Activated B cell treated with CpG ODN at 0.5 μM for 24 hours (primary cell): ENCODE measurements at regions not wholly inside any gene's neighbourhood (a gene's known extent, or its start where the extent isn't known, plus 50 kb on each side); places are given as distances from the start of the nearest gene placed in this dataset.

Experiments
- ATAC-seq: fragments of 200-7000 bp; cut with Tn5 transposase; one replicate; pipeline ENCODE4 v1.10.0; 2021; ENCODE audit warnings: low read depth, mild to moderate bottlenecking, moderate library complexity
- CTCF ChIA-PET: fragments of 350-600 bp; sonication (Branson Sonifier 250); formaldehyde crosslinking; loops from one replicate; lab custom pipeline; 2021; ENCODE audit warnings: antibody characterized with exemption; lab: Charles Lee
- POLR2A ChIA-PET: fragments of 350-600 bp; sonication (Branson Sonifier 250); formaldehyde crosslinking; loops from one replicate; lab custom pipeline; 2021; ENCODE audit warnings: antibody characterized with exemption; lab: Charles Lee
- DNase-seq: peaks from one replicate; pipeline ENCODE4 v3.0.0; 2022
- H3K27ac Mint-ChIP-seq: one replicate; pipeline ENCODE4 v1.8.0; 2020; ENCODE audit warnings: mixed read lengths
- H3K27me3 Mint-ChIP-seq: one replicate; pipeline ENCODE4 v1.8.0; 2021; ENCODE audit warnings: mixed read lengths
- H3K36me3 Mint-ChIP-seq: one replicate; pipeline ENCODE4 v1.8.0; 2021; ENCODE audit warnings: low read depth, mixed read lengths
- H3K4me1 Mint-ChIP-seq: one replicate; pipeline ENCODE4 v1.8.0; 2021; ENCODE audit warnings: mixed read lengths
- H3K4me3 Mint-ChIP-seq: one replicate; pipeline ENCODE4 v1.8.0; 2020; ENCODE audit warnings: mild to moderate bottlenecking, mixed read lengths
- H3K9me3 Mint-ChIP-seq: one replicate; pipeline ENCODE4 v1.8.0; 2020; ENCODE audit warnings: mixed read lengths
- intact Hi-C: fragments of 100-400 bp; cut with micrococcal nuclease; formaldehyde crosslinking; loops from one replicate; pipeline ENCODE4 v1.15.1; 2024
- TF ChIP-seq, protein P1 (sequence below): fragments of 200-600 bp; IDR thresholded peaks from one replicate; pipeline ENCODE4 v1.8.0; 2022; ENCODE audit warnings: antibody characterized with exemption, mild to moderate bottlenecking

DNA sequence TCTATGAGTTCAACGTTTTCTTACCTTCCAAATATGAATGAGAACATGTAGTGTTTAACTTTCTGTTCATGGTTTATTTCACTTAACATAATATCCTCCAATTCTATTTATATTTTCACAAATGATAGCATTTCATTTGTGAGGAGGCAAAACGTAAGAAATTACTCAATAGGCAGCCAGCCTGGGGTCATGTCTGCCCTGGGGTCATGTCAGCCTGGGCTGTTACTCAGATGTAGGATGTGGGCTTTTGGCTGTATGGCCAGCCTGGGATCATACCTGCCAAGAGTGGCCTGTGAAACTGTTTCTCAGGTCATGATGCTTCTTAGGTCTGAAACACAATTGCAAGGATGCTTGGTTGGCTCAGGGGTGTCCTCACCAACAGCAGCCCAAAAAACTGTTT lies 187.0 kb downstream of the FBXO8 start:
- H3K36me3 Mint-ChIP-seq = no peaks in the 10 kb centered on the region
- H3K4me3 Mint-ChIP-seq = no peak overlapping the region
- H3K27ac Mint-ChIP-seq = no peak overlapping the region
- intact Hi-C loops = no loop called here
- CTCF ChIA-PET = no interaction called here
- TF ChIP-seq, protein P1, sequence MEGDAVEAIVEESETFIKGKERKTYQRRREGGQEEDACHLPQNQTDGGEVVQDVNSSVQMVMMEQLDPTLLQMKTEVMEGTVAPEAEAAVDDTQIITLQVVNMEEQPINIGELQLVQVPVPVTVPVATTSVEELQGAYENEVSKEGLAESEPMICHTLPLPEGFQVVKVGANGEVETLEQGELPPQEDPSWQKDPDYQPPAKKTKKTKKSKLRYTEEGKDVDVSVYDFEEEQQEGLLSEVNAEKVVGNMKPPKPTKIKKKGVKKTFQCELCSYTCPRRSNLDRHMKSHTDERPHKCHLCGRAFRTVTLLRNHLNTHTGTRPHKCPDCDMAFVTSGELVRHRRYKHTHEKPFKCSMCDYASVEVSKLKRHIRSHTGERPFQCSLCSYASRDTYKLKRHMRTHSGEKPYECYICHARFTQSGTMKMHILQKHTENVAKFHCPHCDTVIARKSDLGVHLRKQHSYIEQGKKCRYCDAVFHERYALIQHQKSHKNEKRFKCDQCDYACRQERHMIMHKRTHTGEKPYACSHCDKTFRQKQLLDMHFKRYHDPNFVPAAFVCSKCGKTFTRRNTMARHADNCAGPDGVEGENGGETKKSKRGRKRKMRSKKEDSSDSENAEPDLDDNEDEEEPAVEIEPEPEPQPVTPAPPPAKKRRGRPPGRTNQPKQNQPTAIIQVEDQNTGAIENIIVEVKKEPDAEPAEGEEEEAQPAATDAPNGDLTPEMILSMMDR = no peak
- no peaks in the 10 kb centered on the region for H3K27me3 Mint-ChIP-seq
- no peaks in the 10 kb centered on the region for H3K4me1 Mint-ChIP-seq
- POLR2A ChIA-PET = no interaction called here
- H3K9me3 Mint-ChIP-seq = no peaks in the 10 kb centered on the region
- DNase-seq (no peak), ATAC-seq (no peak)

DNA sequence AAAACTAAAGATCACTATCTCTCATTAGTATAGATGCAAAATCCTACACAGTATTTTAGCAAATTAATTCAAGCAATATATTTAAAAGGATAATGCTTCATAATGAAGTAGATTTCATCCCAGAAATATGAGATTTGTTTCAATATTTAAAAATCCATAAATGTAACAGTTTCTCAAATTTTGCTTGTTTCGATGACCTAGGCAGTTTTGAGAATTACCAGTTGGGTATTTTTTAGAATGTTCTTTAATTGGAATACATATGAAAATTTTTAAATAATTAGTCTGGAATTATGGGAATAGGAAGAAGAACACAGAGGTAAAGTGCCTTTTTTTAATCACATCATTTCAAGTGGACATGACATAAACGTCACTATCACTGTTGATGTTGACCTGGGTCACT lies 192.3 kb downstream of the FBXO8 start:
- no peak for DNase-seq
- intact Hi-C loops = no loop called here
- Mint-ChIP-seq H3K27ac (no peak overlapping the region), H3K4me1 (no peaks in the 10 kb centered on the region), H3K4me3 (no peak overlapping the region), H3K36me3 (no peaks in the 10 kb centered on the region), H3K9me3 (no peaks in the 10 kb centered on the region), H3K27me3 (no peaks in the 10 kb centered on the region)
- TF ChIP-seq, protein P1 = no peak
- ChIA-PET POLR2A (no interaction called here), CTCF (no interaction called here)
- ATAC-seq = no peak

DNA sequence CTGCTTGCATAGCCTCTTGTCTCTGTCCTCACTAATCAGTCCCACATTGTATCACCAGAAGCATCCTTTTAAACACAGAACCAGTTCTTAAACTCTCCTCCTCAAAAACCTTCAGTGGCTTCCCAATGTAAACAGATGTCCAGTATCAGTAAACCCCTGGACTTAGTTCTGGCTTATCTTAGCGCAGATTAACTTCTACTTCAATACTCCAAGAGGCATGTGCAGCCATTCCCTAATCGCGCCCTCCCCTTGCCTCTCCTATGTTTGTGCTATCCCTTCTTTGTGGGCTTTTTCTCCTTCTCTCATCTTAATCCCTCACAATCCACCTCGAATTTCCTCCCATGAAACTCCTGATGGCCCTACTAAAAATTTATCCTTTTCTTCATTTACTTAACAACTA lies 193.8 kb downstream of the FBXO8 start:
- ATAC-seq (no peak), DNase-seq (no peak)
- Mint-ChIP-seq H3K27me3 (no peaks in the 10 kb centered on the region), H3K36me3 (no peaks in the 10 kb centered on the region), H3K4me1 (no peaks in the 10 kb centered on the region), H3K27ac (no peak overlapping the region), H3K9me3 (no peaks in the 10 kb centered on the region), H3K4me3 (no peak overlapping the region)
- intact Hi-C loops = no loop called here
- ChIA-PET POLR2A (no interaction called here), CTCF (no interaction called here)
- TF ChIP-seq, protein P1 = no peak

DNA sequence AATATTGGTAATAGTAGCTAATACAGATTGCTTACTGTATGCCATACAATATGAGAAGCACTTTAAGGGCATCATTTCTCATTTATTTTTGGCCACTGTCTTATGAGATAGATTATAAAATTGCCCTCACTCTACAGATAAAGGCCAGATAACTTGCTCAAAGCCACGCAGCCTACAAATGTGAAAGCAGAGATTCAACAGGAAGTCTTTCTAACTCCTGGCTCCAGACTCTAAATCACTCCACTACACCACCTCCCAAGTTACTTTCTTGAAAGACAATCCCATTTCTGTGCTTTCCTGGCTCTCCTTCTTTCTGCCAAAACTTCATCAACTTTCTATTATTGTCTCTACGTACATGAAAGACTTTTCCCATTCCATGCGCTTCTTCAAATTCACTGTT lies 194.7 kb downstream of the FBXO8 start:
- no peaks in the 10 kb centered on the region for H3K36me3 Mint-ChIP-seq
- H3K4me3 Mint-ChIP-seq = no peak overlapping the region
- H3K4me1 Mint-ChIP-seq = no peaks in the 10 kb centered on the region
- ATAC-seq (no peak), DNase-seq (no peak)
- ChIA-PET CTCF (no interaction called here), POLR2A (no interaction called here)
- no peak overlapping the region for H3K27ac Mint-ChIP-seq
- TF ChIP-seq, protein P1 = no peak
- no peaks in the 10 kb centered on the region for H3K9me3 Mint-ChIP-seq
- intact Hi-C loops = no loop called here
- no peaks in the 10 kb centered on the region for H3K27me3 Mint-ChIP-seq

DNA sequence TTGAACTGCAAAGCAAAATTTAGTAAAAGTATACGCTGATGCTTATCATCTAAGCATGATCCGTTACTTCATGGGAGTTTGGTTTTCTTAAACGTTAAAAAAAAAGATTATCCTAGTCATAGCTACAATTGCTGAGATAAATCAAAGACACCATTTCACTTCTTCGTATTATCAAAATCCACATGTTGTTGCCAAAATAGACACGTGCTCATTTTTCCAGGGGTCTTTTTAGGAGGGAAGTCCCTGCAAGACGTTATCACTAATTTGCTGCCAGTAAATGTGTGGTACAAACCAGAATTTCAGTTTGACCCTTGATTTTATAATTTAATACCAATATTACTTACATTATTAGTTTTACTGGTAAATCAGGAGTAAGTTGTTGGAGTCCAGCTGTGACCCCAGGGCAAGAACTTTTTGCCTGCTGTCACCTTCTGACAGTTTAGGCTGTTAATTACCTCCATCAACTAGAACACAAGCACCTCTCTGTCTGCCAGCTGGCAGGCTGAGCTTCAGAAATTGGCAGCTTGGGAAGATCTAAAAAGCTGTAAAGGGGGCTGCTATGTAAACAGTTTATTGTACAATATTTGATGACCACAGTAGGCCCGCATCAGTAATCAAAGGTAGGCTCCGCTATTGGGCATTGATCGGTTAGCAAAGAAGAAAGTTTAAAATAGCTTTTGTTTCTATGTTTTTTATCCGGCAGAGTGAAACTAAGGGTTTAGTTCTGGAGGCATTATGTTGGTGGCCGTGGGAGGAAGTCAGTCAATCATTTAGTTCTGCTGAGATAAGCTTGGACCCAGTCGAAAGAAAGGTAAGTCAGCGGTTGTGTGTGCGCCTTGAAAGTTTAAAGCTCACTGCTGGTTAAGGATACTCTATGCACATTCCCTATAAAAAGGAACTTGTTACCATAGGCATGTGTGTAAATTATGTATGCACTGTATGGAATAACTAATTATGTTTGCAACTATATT lies 196.4 kb downstream of the FBXO8 start:
- DNase-seq = no peak
- Mint-ChIP-seq H3K27ac (no peak overlapping the region), H3K36me3 (no peaks in the 10 kb centered on the region), H3K27me3 (no peaks in the 10 kb centered on the region), H3K4me1 (no peaks in the 10 kb centered on the region), H3K4me3 (no peak overlapping the region), H3K9me3 (no peaks in the 10 kb centered on the region)
- ChIA-PET CTCF (no interaction called here), POLR2A (no interaction called here)
- TF ChIP-seq, protein P1 = no peak
- ATAC-seq = no peak
- intact Hi-C loops = no loop called here
